Endometrial microvascular endothelial cells (primary cell): ENCODE measurements at regions not wholly inside any gene's neighbourhood (a gene's known extent, or its start where the extent isn't known, plus 50 kb on each side); places are given as distances from the start of the nearest gene placed in this dataset.

Source experiments
- in situ Hi-C: cut with HindIII; loops from 2 replicates; pipeline ENCODE4 v1.10.0; 2017; ENCODE audit warnings: low sequenced_read_pairs, low pct_unique_long_range_greater_than_20kb; ENCODE audit errors: inconsistent ontology term

GRCh38 chr4:128524311-128524710, 236.7 kb upstream of the PGRMC2 start:
- in situ Hi-C loops = no loop called here

GRCh38 chr4:128521648-128522111, 234.1 kb upstream of the PGRMC2 start:
- in situ Hi-C loops = no loop called here

GRCh38 chr4:128521156-128521555, 233.5 kb upstream of the PGRMC2 start:
- in situ Hi-C loops = no loop called here

GRCh38 chr4:128519163-128519830, 231.7 kb upstream of the PGRMC2 start:
- in situ Hi-C loops = no loop called here

- in situ Hi-C loops = no loop called here
Observed at GRCh38 chr4:128517739-128518510, 230.3 kb upstream of the PGRMC2 start.

- in situ Hi-C loops = no loop called here
Observed at GRCh38 chr4:128517096-128517738, 229.6 kb upstream of the PGRMC2 start.

- in situ Hi-C loops = no loop called here
Observed at GRCh38 chr4:128516301-128516969, 228.8 kb upstream of the PGRMC2 start.

GRCh38 chr4:128513664-128514484, 226.3 kb upstream of the PGRMC2 start:
- in situ Hi-C loops = no loop called here

- in situ Hi-C loops = no loop called here
Observed at GRCh38 chr4:128512767-128513322, 225.2 kb upstream of the PGRMC2 start.

GRCh38 chr4:128512161-128512560, 224.5 kb upstream of the PGRMC2 start:
- in situ Hi-C loops = no loop called here

- in situ Hi-C loops = no loop called here
Observed at GRCh38 chr4:128510850-128511249, 223.2 kb upstream of the PGRMC2 start.

GRCh38 chr4:128502818-128503527, 215.4 kb upstream of the PGRMC2 start:
- in situ Hi-C loops = no loop called here

GRCh38 chr4:128501239-128501638, 213.6 kb upstream of the PGRMC2 start:
- in situ Hi-C loops = no loop called here

- in situ Hi-C loops = no loop called here
Observed at GRCh38 chr4:128488055-128488705, 200.6 kb upstream of the PGRMC2 start.

GRCh38 chr4:128484896-128485295, 197.3 kb upstream of the PGRMC2 start:
- in situ Hi-C loops = no loop called here

- in situ Hi-C loops = no loop called here
Observed at GRCh38 chr4:128483816-128484215, 196.2 kb upstream of the PGRMC2 start.

GRCh38 chr4:128483041-128483440, 195.4 kb upstream of the PGRMC2 start:
- in situ Hi-C loops = no loop called here
